SU-DHL-6 (cell line): ENCODE measurements at regions not wholly inside any gene's neighbourhood (a gene's known extent, or its start where the extent isn't known, plus 50 kb on each side); places are given as distances from the start of the nearest gene placed in this dataset.

Source experiments
- H2AFZ ChIP-seq: fragments of 200-600 bp; sonication (generic); 2 replicates; pipeline ENCODE4 v1.6.1; 2014; ENCODE audit warnings: low read depth, mild to moderate bottlenecking, moderate library complexity, mixed read lengths, antibody characterized with exemption, low read length; ENCODE audit not compliant: severe bottlenecking
- H3F3A ChIP-seq: fragments of 200-600 bp; shearing (Covaris generic); 2 replicates; pipeline ENCODE4 v1.6.0; 2016; ENCODE audit warnings: antibody characterized with exemption, mild to moderate bottlenecking; ENCODE audit not compliant: insufficient read depth
- H3K27ac ChIP-seq: fragments of 200-600 bp; sonication (generic); 2 replicates; pipeline ENCODE4 v1.5.1; 2016; ENCODE audit warnings: low read depth, mild to moderate bottlenecking, low read length, moderate library complexity, mixed read lengths
- H3K27me3 ChIP-seq: fragments of 200-600 bp; sonication (generic), shearing (Covaris generic); 2 replicates; pipeline ENCODE4 v1.6.0; 2014; ENCODE audit warnings: mild to moderate bottlenecking, low read length
- H3K36me3 ChIP-seq: fragments of 200-600 bp; sonication (generic); 2 replicates; pipeline ENCODE4 v1.6.1; 2014; ENCODE audit warnings: mild to moderate bottlenecking, low read length, mixed read lengths
- H3K4me2 ChIP-seq: fragments of 300-600, 200-600 bp; shearing (Covaris generic), sonication (generic); 2 replicates; pipeline ENCODE4 v1.6.0; 2014; ENCODE audit warnings: low read length, low read depth, mild to moderate bottlenecking; ENCODE audit not compliant: poor library complexity, severe bottlenecking
- H3K4me3 ChIP-seq: fragments of 200-600 bp; sonication (generic); 2 replicates; pipeline ENCODE4 v1.5.1; 2014; ENCODE audit warnings: antibody characterized with exemption, low read length, mild to moderate bottlenecking, mixed read lengths; ENCODE audit not compliant: insufficient read depth, poor library complexity, severe bottlenecking
- H3K79me2 ChIP-seq: fragments of 200-600 bp; sonication (generic); 2 replicates; pipeline ENCODE4 v1.6.1; 2014; ENCODE audit warnings: mild to moderate bottlenecking, low read length, moderate library complexity; ENCODE audit not compliant: insufficient read depth
- H3K9ac ChIP-seq: fragments of 200-600 bp; sonication (generic); 2 replicates; pipeline ENCODE4 v1.7.0; 2014; ENCODE audit warnings: mild to moderate bottlenecking, low read length
- H3K9me2 ChIP-seq: fragments of 200-600 bp; sonication (generic); replicated peaks from 2 replicates; pipeline ENCODE4 v1.6.1; 2014; ENCODE audit warnings: low read length; ENCODE audit not compliant: insufficient read depth
- H3K9me3 ChIP-seq: fragments of 200-600 bp; sonication (generic); 2 replicates; pipeline ENCODE4 v1.6.1; 2014; ENCODE audit warnings: low read length, mixed read lengths; ENCODE audit not compliant: insufficient read depth
- H4K20me1 ChIP-seq: fragments of 200-600 bp; sonication (generic); 2 replicates; pipeline ENCODE4 v1.6.1; 2014; ENCODE audit warnings: low read depth, mild to moderate bottlenecking, antibody characterized with exemption, low read length, moderate library complexity, mixed read lengths
- EZH2phosphoT487 ChIP-seq: fragments of 200-600 bp; sonication (generic), shearing (Covaris generic); conservative IDR thresholded peaks from 2 replicates; pipeline ENCODE4 v1.6.1; 2018; ENCODE audit warnings: mild to moderate bottlenecking, antibody characterized with exemption, low read length, moderate library complexity, mixed read lengths
- TF ChIP-seq, protein P1 (sequence below): fragments of 200-600 bp; sonication (generic); IDR thresholded peaks from one replicate; pipeline ENCODE4 v1.5.1; 2017; ENCODE audit warnings: antibody characterized with exemption, mild to moderate bottlenecking, low read length, moderate library complexity; ENCODE audit not compliant: insufficient read depth, poor library complexity, severe bottlenecking

DNA sequence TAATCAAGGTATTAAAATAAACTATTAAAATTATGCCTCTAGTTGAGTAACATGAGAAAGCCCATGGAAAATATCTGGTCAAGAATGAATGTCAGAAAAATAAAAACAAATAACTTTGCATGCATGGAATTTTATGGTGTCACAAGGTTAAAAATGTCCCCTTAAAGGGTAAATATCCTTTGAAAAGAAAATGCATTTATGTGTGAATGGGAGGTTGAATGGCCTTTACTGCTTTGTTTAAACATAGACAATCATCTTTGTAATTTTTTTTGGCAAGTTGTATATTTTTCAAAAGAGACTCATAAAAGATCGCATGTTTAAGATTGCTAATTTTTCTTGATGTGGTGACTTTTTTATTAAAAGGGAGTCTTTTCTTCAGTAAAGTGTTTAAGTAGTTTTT, 564.2 kb downstream of the NR2F2 start:
- Histone ChIP-seq H3K9me2 (no peaks in the 10 kb centered on the region), H3K79me2 (no peaks in the 10 kb centered on the region), H3K4me2 (no peak overlapping the region)

DNA sequence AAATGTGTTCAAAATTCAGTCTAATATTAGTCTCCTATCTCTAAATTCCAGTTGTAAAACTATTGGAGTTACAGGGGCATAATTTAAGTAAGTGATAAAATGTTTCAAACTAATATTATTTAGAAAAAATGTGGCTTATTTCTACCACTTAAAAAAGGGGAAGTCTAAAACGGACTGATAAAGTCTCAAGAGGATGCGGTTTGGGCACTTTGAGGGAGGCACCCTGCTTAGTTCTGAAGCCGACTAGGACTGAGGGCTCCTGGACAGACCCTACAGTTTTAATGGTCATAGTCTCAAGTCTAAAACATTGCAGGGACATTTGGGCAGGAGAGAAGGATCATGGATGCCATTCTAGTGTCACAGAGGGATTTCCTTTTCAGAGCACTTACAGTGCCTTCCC, 566.3 kb downstream of the NR2F2 start:
- H3K27me3 ChIP-seq, result no peaks in the 10 kb centered on the region

More for the DNA sequence above, 564.2 kb downstream of the NR2F2 start:
- Histone ChIP-seq H4K20me1 (no peaks in the 10 kb centered on the region), H3K27ac (no peak overlapping the region), H3K27me3 (no peaks in the 10 kb centered on the region; the same call in 1 of the 2 replicates), H3K4me3 (no peak overlapping the region), H3K9me3 (no peaks in the 10 kb centered on the region), H3K36me3 (no peaks in the 10 kb centered on the region), H2AFZ (no peak overlapping the region), H3F3A (no peaks in the 10 kb centered on the region), H3K9ac (no peak overlapping the region)
- TF ChIP-seq, protein P1, sequence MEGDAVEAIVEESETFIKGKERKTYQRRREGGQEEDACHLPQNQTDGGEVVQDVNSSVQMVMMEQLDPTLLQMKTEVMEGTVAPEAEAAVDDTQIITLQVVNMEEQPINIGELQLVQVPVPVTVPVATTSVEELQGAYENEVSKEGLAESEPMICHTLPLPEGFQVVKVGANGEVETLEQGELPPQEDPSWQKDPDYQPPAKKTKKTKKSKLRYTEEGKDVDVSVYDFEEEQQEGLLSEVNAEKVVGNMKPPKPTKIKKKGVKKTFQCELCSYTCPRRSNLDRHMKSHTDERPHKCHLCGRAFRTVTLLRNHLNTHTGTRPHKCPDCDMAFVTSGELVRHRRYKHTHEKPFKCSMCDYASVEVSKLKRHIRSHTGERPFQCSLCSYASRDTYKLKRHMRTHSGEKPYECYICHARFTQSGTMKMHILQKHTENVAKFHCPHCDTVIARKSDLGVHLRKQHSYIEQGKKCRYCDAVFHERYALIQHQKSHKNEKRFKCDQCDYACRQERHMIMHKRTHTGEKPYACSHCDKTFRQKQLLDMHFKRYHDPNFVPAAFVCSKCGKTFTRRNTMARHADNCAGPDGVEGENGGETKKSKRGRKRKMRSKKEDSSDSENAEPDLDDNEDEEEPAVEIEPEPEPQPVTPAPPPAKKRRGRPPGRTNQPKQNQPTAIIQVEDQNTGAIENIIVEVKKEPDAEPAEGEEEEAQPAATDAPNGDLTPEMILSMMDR, result no peak
- no peak for TF ChIP-seq EZH2phosphoT487

DNA sequence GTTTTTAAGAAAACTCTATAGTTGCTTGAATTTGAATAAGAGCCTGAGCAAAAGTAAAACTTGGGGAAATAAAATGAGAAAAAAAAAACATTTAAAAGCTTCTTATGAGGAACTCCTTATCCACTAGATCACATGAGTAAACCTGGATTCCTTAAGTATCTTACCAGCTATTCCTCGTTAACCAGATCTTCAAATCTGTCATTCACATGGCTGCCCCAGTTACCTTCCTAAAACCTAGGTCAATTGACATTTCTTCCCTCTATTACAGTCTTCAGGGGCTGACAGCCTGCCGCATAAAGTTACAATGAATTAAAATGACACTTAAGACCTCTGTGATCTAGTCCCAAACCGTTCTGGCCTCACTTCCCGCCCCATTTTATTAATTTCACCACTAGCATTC, 583.6 kb downstream of the NR2F2 start:
- Histone ChIP-seq H3K4me2 (no peak overlapping the region), H3F3A (no peaks in the 10 kb centered on the region), H3K9me3 (peaks cover 3% of the 10 kb centered on the region; the same call in 1 of the 2 replicates), H4K20me1 (no peaks in the 10 kb centered on the region), H3K27me3 (no peaks in the 10 kb centered on the region), H3K36me3 (no peaks in the 10 kb centered on the region), H3K27ac (no peak overlapping the region), H3K4me3 (no peak overlapping the region), H3K9ac (no peak overlapping the region), H3K79me2 (no peaks in the 10 kb centered on the region), H3K9me2 (no peaks in the 10 kb centered on the region), H2AFZ (no peak overlapping the region)
- TF ChIP-seq, protein P1, result no peak
- TF ChIP-seq EZH2phosphoT487, result no peak

More for the DNA sequence above, 566.3 kb downstream of the NR2F2 start:
- Histone ChIP-seq H3K4me3 (no peak overlapping the region), H3F3A (no peaks in the 10 kb centered on the region), H3K9ac (no peak overlapping the region), H4K20me1 (no peaks in the 10 kb centered on the region), H3K9me2 (no peaks in the 10 kb centered on the region), H3K36me3 (no peaks in the 10 kb centered on the region), H3K79me2 (no peaks in the 10 kb centered on the region), H3K27ac (no peak overlapping the region), H2AFZ (no peak overlapping the region), H3K9me3 (no peaks in the 10 kb centered on the region), H3K4me2 (no peak overlapping the region)
- TF ChIP-seq, protein P1, result no peak
- TF ChIP-seq EZH2phosphoT487, result no peak
